Renal pelvis (tissue), 1 donor: ENCODE measurements at regions not wholly inside any gene's neighbourhood (a gene's known extent, or its start where the extent isn't known, plus 50 kb on each side); places are given as distances from the start of the nearest gene placed in this dataset.
"Not testable (repeated sequence)": the region's sequence is repeated elsewhere in the genome, so short reads cannot be mapped to it uniquely, and the experiment has no call there.

Source experiments
- DNase-seq: peaks from one replicate; pipeline ENCODE4 v3.0.0-alpha.2; 2013

DNA sequence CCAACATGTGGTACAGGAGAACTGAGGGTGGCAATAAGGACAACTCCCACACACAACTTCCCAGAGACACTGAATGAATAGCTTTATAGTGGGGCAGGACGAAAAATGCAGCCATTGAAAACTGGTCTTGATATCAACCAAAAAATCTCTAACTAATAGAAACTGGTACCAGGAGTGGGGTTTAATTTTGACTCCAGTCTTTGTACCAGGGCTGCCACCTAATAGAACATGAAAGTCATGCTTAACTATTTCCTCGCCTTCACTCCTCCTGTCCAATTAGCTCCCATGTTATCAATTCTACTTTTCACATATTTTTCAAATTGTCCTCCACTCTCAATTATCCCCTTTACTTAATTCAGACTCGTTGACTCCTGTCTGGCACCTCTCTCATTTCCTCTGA is 192.0 kb upstream of the ERCC4 start:
- no peak for DNase-seq

- no peak for DNase-seq
Measured at GRCh38 chr16:13733561-13733960, 186.4 kb upstream of the ERCC4 start.

GRCh38 chr16:13739621-13740373 is 180.2 kb upstream of the ERCC4 start:
- not testable (repeated sequence) for DNase-seq

GRCh38 chr16:13742928-13743327 is 177.0 kb upstream of the ERCC4 start:
- no peak for DNase-seq

DNA sequence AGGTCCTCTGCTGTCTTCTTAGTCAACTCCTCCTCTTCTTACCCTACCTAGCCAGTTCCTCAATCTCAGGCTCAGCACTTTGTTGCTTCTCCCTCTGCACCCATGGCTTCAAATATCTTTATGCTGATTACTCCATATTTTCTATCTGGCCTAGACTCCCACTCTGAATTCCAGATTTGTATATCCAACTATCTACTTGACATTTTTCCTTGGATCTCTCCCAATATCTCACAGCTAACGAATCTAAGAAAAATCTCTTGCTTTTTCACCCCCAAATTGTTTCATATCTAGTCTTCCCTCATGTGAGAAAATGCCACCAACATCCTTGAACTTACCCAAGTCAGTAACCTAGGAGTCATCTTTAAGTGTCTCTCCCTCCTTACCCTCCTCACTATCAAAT is 176.4 kb upstream of the ERCC4 start:
- no peak for DNase-seq

GRCh38 chr16:13756411-13757140 is 163.4 kb upstream of the ERCC4 start:
- no peak for DNase-seq

DNA sequence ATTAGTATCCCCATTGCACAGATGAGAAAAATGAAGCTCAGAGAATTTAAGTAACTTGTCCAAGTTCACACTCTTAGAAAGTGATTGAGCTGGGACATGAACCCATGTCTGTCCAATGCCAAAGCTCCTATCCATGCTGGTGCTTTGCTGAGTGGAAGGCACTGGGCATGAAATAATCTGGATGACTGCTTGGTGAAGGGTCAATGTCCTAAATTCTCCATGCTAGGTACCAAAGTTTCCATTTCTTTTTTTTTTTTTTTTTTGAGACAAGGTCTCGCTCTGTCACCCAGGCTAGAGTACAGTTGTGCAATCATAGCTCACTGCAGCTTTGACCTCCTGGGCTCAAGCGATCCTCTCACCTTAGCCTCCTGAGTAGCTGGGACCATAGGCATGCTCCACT is 153.6 kb upstream of the ERCC4 start:
- DNase-seq: no peak

- DNase-seq: peak; percentile 20
Measured at GRCh38 chr16:13767215-13767614, 152.7 kb upstream of the ERCC4 start.

- DNase-seq: no peak
Measured at GRCh38 chr16:13768471-13768870, 151.5 kb upstream of the ERCC4 start.

- DNase-seq: no peak
Measured at GRCh38 chr16:13770436-13770835, 149.5 kb upstream of the ERCC4 start.

- DNase-seq: no peak
Measured at GRCh38 chr16:13772782-13773181, 147.2 kb upstream of the ERCC4 start.

DNA sequence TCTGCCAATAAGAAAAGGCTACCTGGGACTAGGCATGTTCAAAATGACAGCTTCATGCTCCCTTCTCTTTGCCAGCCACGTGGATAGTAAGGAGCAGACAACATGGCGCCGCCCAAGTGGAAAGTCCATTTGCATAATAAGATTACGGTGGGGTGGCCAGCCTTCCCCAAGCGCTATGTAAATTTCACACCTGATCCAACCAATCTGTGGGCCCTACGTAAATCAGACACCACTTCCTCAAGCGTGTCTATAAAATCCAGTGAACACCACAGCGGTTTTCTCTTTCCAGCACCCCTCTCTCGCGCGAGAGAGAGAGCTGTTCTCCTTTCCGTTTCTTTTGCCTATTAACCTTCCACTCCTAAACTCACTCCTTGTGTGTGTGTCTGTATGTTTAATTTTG is 140.3 kb upstream of the ERCC4 start:
- no peak for DNase-seq

DNA sequence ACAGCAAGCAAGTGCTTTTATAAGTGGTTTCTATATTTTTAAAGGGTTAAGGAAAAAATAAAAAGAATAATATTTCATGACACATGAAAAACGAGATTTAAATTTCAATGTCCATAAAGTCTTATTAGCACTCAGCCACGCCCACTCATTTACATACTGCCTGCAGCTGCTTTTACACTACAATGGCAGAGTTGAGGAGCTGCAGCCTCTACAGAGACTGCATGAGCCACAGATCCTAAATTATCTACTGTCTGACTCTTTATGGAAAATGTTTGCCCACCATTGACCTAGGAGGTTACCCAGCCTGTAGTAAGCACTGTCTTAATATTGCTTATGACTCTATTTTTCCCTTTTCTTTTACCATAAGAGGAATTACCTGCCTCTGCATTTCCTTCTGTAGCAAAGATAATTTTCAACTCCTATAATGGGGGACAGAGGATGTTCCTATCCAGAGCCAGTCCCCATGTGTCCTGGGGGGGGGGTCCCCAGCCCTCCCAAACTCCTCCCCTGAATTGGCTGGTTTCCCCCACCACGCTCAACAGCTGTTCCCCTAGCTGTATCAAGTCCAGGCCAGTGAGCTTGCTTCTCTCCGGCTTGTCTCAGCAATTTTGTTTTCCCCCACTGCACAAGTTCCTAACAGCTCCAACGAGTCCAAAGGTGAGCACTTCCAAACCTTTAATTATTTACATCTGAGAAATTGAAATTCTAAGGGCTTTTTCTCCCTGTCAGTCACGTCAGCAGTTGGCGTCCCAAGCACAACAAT is 139.4 kb upstream of the ERCC4 start:
- peak; percentile 19 for DNase-seq

DNA sequence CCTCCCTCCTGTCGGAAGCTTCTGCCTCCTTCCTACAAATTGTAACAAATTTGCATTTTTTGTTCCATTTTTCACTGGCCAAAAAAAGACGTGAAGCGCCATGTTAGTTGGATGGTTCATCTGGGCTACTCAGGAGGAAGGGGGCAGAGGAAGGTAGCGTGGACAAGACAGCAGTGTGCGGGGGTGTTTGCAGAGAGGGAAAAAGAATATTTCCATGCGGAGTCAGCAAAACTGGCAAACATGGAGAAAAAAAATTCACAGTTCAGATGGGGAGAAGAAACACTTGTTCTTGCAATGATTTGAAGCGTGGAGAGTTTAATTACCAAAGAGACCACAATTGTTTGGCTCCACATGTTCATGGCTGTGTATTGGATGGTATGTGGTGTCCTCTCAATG is 138.8 kb upstream of the ERCC4 start:
- no peak for DNase-seq

DNA sequence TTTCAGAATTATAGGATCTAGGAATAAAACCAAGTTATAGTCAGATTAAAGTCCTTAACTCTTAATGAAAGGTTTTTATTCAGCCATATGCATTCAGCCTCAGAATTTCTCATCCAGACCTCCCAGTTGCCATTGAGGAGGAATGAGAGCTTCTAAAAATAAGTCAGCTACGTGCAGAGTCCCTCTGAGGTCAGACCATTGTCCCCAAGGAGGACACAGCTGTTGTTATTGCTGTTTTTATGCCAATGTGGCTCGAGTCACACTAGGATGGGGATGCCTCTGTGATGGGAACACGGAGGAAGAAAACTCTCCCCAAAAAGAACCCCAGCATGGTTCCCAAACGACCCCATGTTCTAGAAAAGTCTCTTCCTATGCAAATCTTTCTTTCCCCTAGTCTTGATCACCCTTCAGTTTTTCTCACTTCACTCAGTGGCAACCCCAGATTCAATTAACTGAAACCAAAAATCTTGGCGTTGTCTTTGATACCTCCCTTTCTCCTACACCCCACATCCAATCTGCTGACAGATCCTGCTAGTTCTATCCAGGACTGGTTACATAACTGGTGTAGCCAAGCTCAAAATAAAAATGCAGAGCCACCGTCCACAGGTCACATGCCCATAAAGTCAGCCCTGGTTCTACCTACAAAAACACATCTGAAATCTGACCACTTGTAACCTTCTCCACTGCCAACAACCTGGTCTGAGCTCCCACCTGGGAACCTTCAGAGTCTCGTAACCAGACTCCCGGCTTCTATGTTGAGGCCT is 138.2 kb upstream of the ERCC4 start:
- no peak for DNase-seq

- no peak for DNase-seq
Measured at GRCh38 chr16:13791095-13791494, 128.9 kb upstream of the ERCC4 start.

DNA sequence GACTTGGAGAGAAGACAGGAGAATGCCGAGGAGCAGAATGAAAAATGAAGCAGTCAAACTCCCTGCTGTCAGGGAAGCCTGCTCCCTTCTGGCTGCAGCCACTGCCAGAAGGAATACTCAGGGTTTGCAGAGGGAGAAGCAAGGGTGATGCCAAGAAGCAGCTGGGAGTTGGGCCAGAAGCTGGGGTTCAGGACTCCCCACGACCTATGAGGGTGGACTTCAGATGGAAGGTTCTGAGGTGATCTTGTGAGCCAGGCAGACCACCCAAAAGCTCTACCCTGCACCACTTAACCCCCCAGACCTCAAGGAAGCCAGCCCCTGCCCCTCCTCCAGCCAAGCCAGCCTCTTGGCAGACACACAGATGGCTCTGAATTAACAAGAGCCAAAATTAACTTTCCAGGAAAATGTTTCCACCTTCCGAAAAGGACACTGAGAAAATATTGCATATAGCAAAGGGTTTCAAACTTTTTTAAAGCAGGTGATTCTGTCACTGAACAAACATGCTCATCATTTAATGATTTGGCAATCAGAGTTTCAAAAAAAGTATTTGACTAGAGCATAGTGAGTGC is 126.0 kb upstream of the ERCC4 start:
- DNase-seq: no peak

DNA sequence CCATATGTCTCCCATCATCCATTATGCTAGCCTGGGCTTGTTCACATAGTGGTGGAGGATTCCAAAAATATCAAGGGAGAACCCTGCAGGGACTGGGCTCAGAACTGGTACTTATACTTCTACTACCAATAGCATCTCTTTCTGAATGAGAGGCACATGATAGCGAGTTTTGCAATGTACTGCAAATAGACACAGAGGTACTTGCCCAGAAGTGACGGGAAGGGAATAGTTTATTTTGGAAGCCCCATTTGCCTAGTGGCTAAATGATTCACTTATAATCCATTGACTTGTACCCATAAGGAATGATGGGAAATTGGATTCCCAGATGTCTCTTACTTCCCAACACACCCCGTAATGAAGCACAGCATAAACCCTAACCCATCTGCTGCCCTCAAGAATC is 124.8 kb upstream of the ERCC4 start:
- no peak for DNase-seq

DNA sequence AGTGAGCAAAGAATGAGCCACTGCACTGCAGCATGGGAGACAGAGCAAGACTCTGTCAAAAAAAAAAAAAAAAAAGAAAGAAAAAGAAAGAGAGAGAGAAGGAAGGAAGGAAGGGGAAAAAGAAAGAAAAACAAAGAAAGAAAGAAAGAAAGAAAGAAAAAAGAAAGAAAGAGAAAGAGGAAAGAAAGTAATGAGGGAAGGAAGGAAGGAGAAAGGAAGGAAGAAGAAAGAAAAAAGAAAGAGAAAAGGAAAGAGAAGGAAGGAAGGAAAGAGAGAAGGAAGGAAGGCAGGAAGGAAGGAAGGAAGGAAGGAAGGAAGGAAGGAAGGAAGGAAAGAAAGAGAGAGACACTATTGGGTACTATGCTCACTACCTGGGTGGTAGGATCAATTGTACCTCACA is 122.2 kb upstream of the ERCC4 start:
- no peak for DNase-seq

GRCh38 chr16:13798211-13798610 is 121.7 kb upstream of the ERCC4 start:
- DNase-seq: no peak

GRCh38 chr16:13803974-13804373 is 116.0 kb upstream of the ERCC4 start:
- no peak for DNase-seq

GRCh38 chr16:13805951-13806350 is 114.0 kb upstream of the ERCC4 start:
- no peak for DNase-seq
